A549 (cell line): ENCODE measurements at regions not wholly inside any gene's neighbourhood (a gene's known extent, or its start where the extent isn't known, plus 50 kb on each side); places are given as distances from the start of the nearest gene placed in this dataset.

Source experiments
- ATAC-seq, 2 experiments: fragments of 200-7000 bp in 1 of 2; fragments of >200 bp in 1 of 2; cut with Nextera tagmentation in 1 of 2; cut with Tn5 transposase in 1 of 2; 3 replicates each; pipeline versions ENCODE4 v1.8.0 to v1.9.1; 2018 to 2020; ENCODE audit warnings: mild to moderate bottlenecking in 1 of 2, moderate library complexity in 1 of 2
- CTCF ChIA-PET: fragments of 300-600 bp; sonication (Branson Sonifier 250); formaldehyde crosslinking; extraction: SDS; loops from one replicate; lab custom pipeline; 2021; ENCODE audit warnings: antibody characterized with exemption, inconsistent platforms; lab: Yijun Ruan, JAX
- POLR2A ChIA-PET: fragments of 350-600 bp; formaldehyde crosslinking; extraction: SDS; loops from one replicate; lab custom pipeline; 2021; ENCODE audit warnings: antibody characterized with exemption, inconsistent platforms; lab: Yijun Ruan, JAX
- DNase-seq, 2 experiments: peaks; one replicate each; pipeline versions ENCODE4 v3.0.0 to v3.0.0-alpha.2; 2011 to 2016; ENCODE audit warnings: low read depth in 1 of 2, low spot score in 1 of 2
- FAIRE-seq: peaks from 2 replicates; lab custom pipeline; 2011; peaks lifted over from hg19 to GRCh38; lab: Jason Lieb, UNC
- H3K27ac ChIP-seq, 2 experiments: fragments of >200 bp; sonication (Bioruptor Twin); formaldehyde crosslinking; 3 replicates each; pipeline ENCODE4 v1.5.1; 2016 to 2017
- H3K4me1 ChIP-seq: fragments of >200 bp; sonication (Bioruptor Twin); formaldehyde crosslinking; 3 replicates; pipeline ENCODE4 v1.6.1; 2016
- H3K4me2 ChIP-seq: fragments of >200 bp; sonication (Bioruptor Twin); formaldehyde crosslinking; 3 replicates; pipeline ENCODE4 v1.6.1; 2016
- H3K4me3 ChIP-seq: fragments of >200 bp; sonication (Bioruptor Twin); formaldehyde crosslinking; 3 replicates; pipeline ENCODE4 v1.5.1; 2016
- H3K9me3 ChIP-seq: fragments of >200 bp; sonication (Bioruptor Twin); formaldehyde crosslinking; 3 replicates; pipeline ENCODE4 v1.6.1; 2016
- ATOH8 ChIP-seq: fragments of 250-450 bp; sonication (Bioruptor Pico); IDR thresholded peaks from 2 replicates; pipeline ENCODE4 v1.5.0; 2020; ENCODE audit warnings: low read depth, mild to moderate bottlenecking, moderate library complexity
- BCL3 ChIP-seq: fragments of >200 bp; sonication (Bioruptor Twin); formaldehyde crosslinking; IDR thresholded peaks from 3 replicates; pipeline ENCODE4 v1.6.1; 2016
- BHLHE40 ChIP-seq: IDR thresholded peaks from 2 replicates; pipeline ENCODE4 v1.6.1; 2012; ENCODE audit warnings: low read depth, low read length, inconsistent platforms
- CBX2 ChIP-seq: fragments of 200-600 bp; sonication (generic); IDR thresholded peaks from 2 replicates; pipeline ENCODE4 v1.6.1; 2016; ENCODE audit warnings: low read depth, mild to moderate bottlenecking, borderline replicate concordance
- CEBPB ChIP-seq, 2 experiments: fragments of >200 bp in 1 of 2; sonication (Bioruptor Twin) in 1 of 2; formaldehyde crosslinking in 1 of 2; IDR thresholded peaks; 2 replicates each; pipeline ENCODE4 v1.6.1; 2012 to 2016
- CHD2 ChIP-seq: fragments of 150-350 bp; IDR thresholded peaks from 2 replicates; pipeline ENCODE4 v1.6.1; 2014; ENCODE audit warnings: low read length; ENCODE audit not compliant: partially characterized antibody
- CHD4 ChIP-seq: fragments of 200-600 bp; sonication (generic); IDR thresholded peaks from 2 replicates; pipeline ENCODE4 v1.6.1; 2016; ENCODE audit warnings: antibody characterized with exemption, mild to moderate bottlenecking, borderline replicate concordance
- E2F6 ChIP-seq: IDR thresholded peaks from 2 replicates; pipeline ENCODE4 v1.6.1; 2012; ENCODE audit warnings: low read depth, borderline replicate concordance
- EHMT2 ChIP-seq: fragments of 200-600 bp; sonication (generic); IDR thresholded peaks from 2 replicates; pipeline ENCODE4 v1.6.1; 2016; ENCODE audit warnings: antibody characterized with exemption, low read depth, mild to moderate bottlenecking, moderate library complexity
- EP300 ChIP-seq, 2 experiments: fragments of >200 bp; sonication (Bioruptor Twin); formaldehyde crosslinking; IDR thresholded peaks; 2 replicates in 1 of 2; 3 replicates in 1 of 2; pipeline ENCODE4 v1.6.1; 2016 to 2017
- FOSB ChIP-seq: fragments of 250-450 bp; sonication (Bioruptor Pico); IDR thresholded peaks from 2 replicates; pipeline ENCODE4 v1.5.0; 2020; ENCODE audit warnings: mild to moderate bottlenecking, moderate library complexity
- HDAC2 ChIP-seq: fragments of 200-600 bp; sonication (generic); IDR thresholded peaks from 2 replicates; pipeline ENCODE4 v1.6.1; 2016
- HES2 ChIP-seq: fragments of >200 bp; sonication (Bioruptor Twin); formaldehyde crosslinking; IDR thresholded peaks from 2 replicates; pipeline ENCODE4 v1.6.1; 2016
- HEYL ChIP-seq: fragments of 250-450 bp; sonication (Bioruptor Pico); IDR thresholded peaks from 2 replicates; pipeline ENCODE4 v1.8.0; 2021; ENCODE audit warnings: mild to moderate bottlenecking, moderate library complexity
- JUNB ChIP-seq: fragments of >200 bp; sonication (Bioruptor Twin); formaldehyde crosslinking; IDR thresholded peaks from 2 replicates; pipeline ENCODE4 v1.6.1; 2016
- KDM5A ChIP-seq: fragments of 200-600 bp; sonication (generic); IDR thresholded peaks from 2 replicates; pipeline ENCODE4 v1.6.1; 2016; ENCODE audit warnings: antibody characterized with exemption, mild to moderate bottlenecking
- MYC ChIP-seq: IDR thresholded peaks from 2 replicates; pipeline ENCODE4 v1.6.1; 2012; ENCODE audit warnings: mild to moderate bottlenecking, inconsistent platforms, low read length, improper control_type of control experiment, borderline replicate concordance
- NPAS2 ChIP-seq: fragments of 250-450 bp; sonication (Bioruptor Pico); IDR thresholded peaks from 2 replicates; pipeline ENCODE4 v1.8.0; 2022; ENCODE audit warnings: mild to moderate bottlenecking, moderate library complexity, borderline replicate concordance
- PBX3 ChIP-seq: IDR thresholded peaks from 2 replicates; pipeline ENCODE4 v1.6.1; 2012
- POLR2AphosphoS2 ChIP-seq: conservative IDR thresholded peaks from 2 replicates; pipeline ENCODE4 v1.6.1; 2012; ENCODE audit warnings: low read length, improper control_type of control experiment, inconsistent platforms
- RAD21 ChIP-seq, 2 experiments: fragments of >200 bp in 1 of 2; sonication (Bioruptor Twin) in 1 of 2; formaldehyde crosslinking in 1 of 2; IDR thresholded peaks in 1 of 2; conservative IDR thresholded peaks in 1 of 2; 2 replicates in 1 of 2; 3 replicates in 1 of 2; pipeline ENCODE4 v1.6.1; 2012 to 2018; ENCODE audit warnings: inconsistent platforms in 1 of 2
- RCOR1 ChIP-seq: fragments of 150-350 bp; IDR thresholded peaks from 2 replicates; pipeline ENCODE4 v1.6.1; 2014; ENCODE audit warnings: antibody characterized with exemption, low read length, low read depth
- RFX5 ChIP-seq: fragments of 450-650 bp; IDR thresholded peaks from 2 replicates; pipeline ENCODE4 v1.7.1; 2014; ENCODE audit warnings: antibody characterized with exemption, mild to moderate bottlenecking, moderate library complexity
- RNF2 ChIP-seq: fragments of 200-600 bp; sonication (generic); IDR thresholded peaks from 2 replicates; pipeline ENCODE4 v1.6.1; 2016; ENCODE audit warnings: low read depth, mild to moderate bottlenecking, antibody characterized with exemption, moderate library complexity, borderline replicate concordance
- SMC3 ChIP-seq: fragments of >200 bp; sonication (Bioruptor Twin); formaldehyde crosslinking; IDR thresholded peaks from 3 replicates; pipeline ENCODE4 v1.6.1; 2018; ENCODE audit warnings: inconsistent platforms
- SREBF2 ChIP-seq: fragments of 450-650 bp; IDR thresholded peaks from 2 replicates; pipeline ENCODE4 v1.6.1; 2014; ENCODE audit warnings: mild to moderate bottlenecking, moderate library complexity
- TFCP2L1 ChIP-seq: fragments of 250-450 bp; sonication (Bioruptor Pico); IDR thresholded peaks from 2 replicates; pipeline ENCODE4 v1.5.0; 2021; ENCODE audit warnings: mild to moderate bottlenecking
- ZC3H11A ChIP-seq: fragments of 450-650 bp; IDR thresholded peaks from 2 replicates; pipeline ENCODE4 v1.6.1; 2014; ENCODE audit warnings: antibody characterized with exemption, mild to moderate bottlenecking
- ZFP36 ChIP-seq: fragments of 450-650 bp; IDR thresholded peaks from 2 replicates; pipeline ENCODE4 v1.6.1; 2014; ENCODE audit warnings: borderline replicate concordance; ENCODE audit not compliant: partially characterized antibody
- WGBS: methylation state at CpG from one replicate; pipeline ENCODE4 v1.1.6; 2017; ENCODE audit errors: missing lambda C conversion rate; 5-methylcytosine and 5-hydroxymethylcytosine counted together

- no peaks in the 10 kb centered on the region for H3K9me3 ChIP-seq
- no peaks in the 10 kb centered on the region for H3K4me1 ChIP-seq
- POLR2A ChIA-PET: no interaction called here
- ATAC-seq (no peak), FAIRE-seq (no peak), DNase-seq (no peak)
- no peak overlapping the region for H3K4me2 ChIP-seq
- CTCF ChIA-PET: no interaction called here
- TF ChIP-seq EHMT2 (no peak), SMC3 (no peak), RNF2 (no peak), PBX3 (no peak), FOSB (CRISPR knock-in tag) (no peak), ZFP36 (no peak), RFX5 (no peak), E2F6 (no peak), CHD4 (no peak), CBX2 (no peak), TFCP2L1 (CRISPR knock-in tag) (no peak), HES2 (no peak), HEYL (CRISPR knock-in tag) (no peak), KDM5A (no peak), HDAC2 (no peak), ATOH8 (CRISPR knock-in tag) (no peak)
- no peak overlapping the region for H3K27ac ChIP-seq
- no peak overlapping the region for H3K4me3 ChIP-seq
- WGBS: 50% methylated on average over 8 of the region's 8 CpGs
Measured at GRCh38 chr1:215474940-215475339, 92.2 kb upstream of the KCTD3 start.

GRCh38 chr1:215475796-215476481, 91.2 kb upstream of the KCTD3 start:
- Histone ChIP-seq H3K9me3 (no peaks in the 10 kb centered on the region), H3K4me3 (no peak overlapping the region), H3K27ac (no peak overlapping the region), H3K4me2 (no peak overlapping the region), H3K4me1 (no peaks in the 10 kb centered on the region)
- WGBS: 55% methylated on average over 1 of the region's 1 CpG
- ATAC-seq (no peak), FAIRE-seq (no peak), DNase-seq (no peak)
- ChIA-PET POLR2A (no interaction called here), CTCF (no interaction called here)
- TF ChIP-seq MYC (no peak), RFX5 (no peak), SREBF2 (no peak), CHD2 (no peak), JUNB (no peak), FOSB (CRISPR knock-in tag) (no peak), NPAS2 (CRISPR knock-in tag) (no peak), ZFP36 (no peak), CEBPB (IDR thresholded peaks at IDR 0.05) (no peak), SMC3 (no peak), BHLHE40 (no peak), BCL3 (no peak), EP300 (IDR thresholded peaks at IDR 0.05) (no peak), RAD21 (conservative IDR thresholded peaks at IDR 0.05 in 1 of 2, IDR thresholded peaks at IDR 0.05 in 1 of 2) (no peak), POLR2AphosphoS2 (no peak), RCOR1 (no peak), EHMT2 (no peak), HEYL (CRISPR knock-in tag) (no peak), ZC3H11A (no peak)
- TF ChIP-seq, all 56 proteins: peak for 0
